ENCODE measurements at regions not wholly inside any gene's neighbourhood (a gene's known extent, or its start where the extent isn't known, plus 50 kb on each side); places are given as distances from the start of the nearest gene placed in this dataset.

- Histone ChIP-seq H3K79me2 (replicated peaks; ENCODE audit: insufficient read depth) (no peaks in the 10 kb centered on the region), H3K4me3 (no peak overlapping the region), H3K27ac (ENCODE audit: low read depth) (no peak overlapping the region), H3K4me1 (ENCODE audit: insufficient read depth) (peaks cover 8% of the 10 kb centered on the region; the same call in 1 of the 2 replicates), H3K4me2 (no peak overlapping the region), H3F3A (replicated peaks; ENCODE audit: low read depth) (no peaks in the 10 kb centered on the region), H3K36me3 (ENCODE audit: insufficient read depth) (no peaks in the 10 kb centered on the region), H3K27me3 (ENCODE audit: insufficient read depth) (no peaks in the 10 kb centered on the region), H2AFZ (no peak overlapping the region), H3K9me2 (ENCODE audit: insufficient read depth) (peaks cover 17% of the 10 kb centered on the region; the same call in 1 of the 2 replicates), H4K20me1 (replicated peaks; ENCODE audit: insufficient read depth) (no peaks in the 10 kb centered on the region)
- H3K9me3 Mint-ChIP-seq: no peaks in the 10 kb centered on the region
- TF ChIP-seq JUNB (IDR thresholded peaks at IDR 0.05; ENCODE audit: unreplicated experiment) (no peak), STAT1 (IDR thresholded peaks at IDR 0.05; ENCODE audit: unreplicated experiment) (no peak), ZNF114 (CRISPR knock-in tag; IDR thresholded peaks at IDR 0.05) (no peak), REST (IDR thresholded peaks at IDR 0.05; ENCODE audit: unreplicated experiment) (no peak), POLR2AphosphoS5 (IDR thresholded peaks at IDR 0.05; ENCODE audit: low read depth) (no peak), ETS1 (IDR thresholded peaks at IDR 0.05) (no peak), CREB1 (CRISPR knock-in tag; IDR thresholded peaks at IDR 0.05; ENCODE audit: low read depth) (no peak), ZNF462 (CRISPR knock-in tag; IDR thresholded peaks at IDR 0.05) (no peak), NANOG (IDR thresholded peaks at IDR 0.05; ENCODE audit: borderline replicate concordance) (no peak), ZNF331 (CRISPR knock-in tag; IDR thresholded peaks at IDR 0.05; ENCODE audit: low read depth) (no peak), EZH2phosphoT487 (IDR thresholded peaks at IDR 0.05; ENCODE audit: unreplicated experiment) (no peak), CTCF (conservative IDR thresholded peaks at IDR 0.05; ENCODE audit: low read depth in 2 of 2) (no peak), EZH2 (IDR thresholded peaks at IDR 0.05; ENCODE audit: low read depth, unreplicated experiment) (no peak)
- no peaks in the 10 kb centered on the region for H3K27me3 Mint-ChIP-seq (ENCODE audit: insufficient read depth, low read depth, poor library complexity)
- H3K4me1 Mint-ChIP-seq: peaks cover 19% of the 10 kb centered on the region
- DNase-seq (ENCODE audit: low spot score) (no peak), ATAC-seq (no peak)
- H3K4me3 Mint-ChIP-seq: no peak overlapping the region
- no peak overlapping the region for H3K27ac Mint-ChIP-seq
- H3K36me3 Mint-ChIP-seq (ENCODE audit: low read depth): no peaks in the 10 kb centered on the region
Observed at GRCh38 chr18:25648716-25649260, 296.8 kb upstream of the ZNF521 start.

Data from GM23338 (cell line).